HCT116 (cell line): ENCODE measurements at regions not wholly inside any gene's neighbourhood (a gene's known extent, or its start where the extent isn't known, plus 50 kb on each side); places are given as distances from the start of the nearest gene placed in this dataset.

Source experiments
- ATAC-seq: fragments of 200-7000 bp; cut with Tn5 transposase; 2 replicates; pipeline ENCODE4 v1.9.1; 2020; ENCODE audit warnings: mild to moderate bottlenecking, moderate library complexity
- BruUV-seq: library from RNA; stranded (reverse); fragments of 400-500 nt; replicated peaks from 2 replicates; lab custom pipeline; 2021; lab: Mats Ljungman, UMichigan
- CTCF ChIA-PET: fragments of 300-600 bp; sonication (Branson Sonifier 250); formaldehyde crosslinking; loops from one replicate; lab custom pipeline; 2021; ENCODE audit warnings: antibody characterized with exemption; lab: Charles Lee
- POLR2A ChIA-PET: fragments of 300-600, 350-600 bp; sonication (Branson Sonifier 250); formaldehyde crosslinking; loops from one replicate; lab custom pipeline; 2021; ENCODE audit warnings: antibody characterized with exemption; lab: Charles Lee
- RAD21 ChIA-PET, 2 experiments: fragments of 300-600 bp; sonication (Branson Sonifier 250); formaldehyde crosslinking; loops; one replicate each; lab custom pipeline; 2023; ENCODE audit warnings: low total read pairs in 2 of 2; ENCODE audit not compliant: uncharacterized antibody in 2 of 2, unreplicated experiment in 2 of 2, low non-redundant PET in 1 of 2; lab: Charles Lee
- DNase-seq: peaks from one replicate; pipeline ENCODE4 v3.0.0-alpha.2; 2010; ENCODE audit warnings: low read depth, low spot score
- H2AFZ ChIP-seq: fragments of 200-600 bp; shearing (Covaris generic), sonication (generic); 2 replicates; pipeline ENCODE4 v1.6.1; 2017; ENCODE audit warnings: low read depth, mixed run types, mixed read lengths, antibody characterized with exemption, low read length; ENCODE audit not compliant: poor library complexity, severe bottlenecking
- H3K27ac ChIP-seq: 2 replicates; pipeline ENCODE4 v1.5.1; 2012; ENCODE audit warnings: low read depth, low read length
- H3K27me3 ChIP-seq: fragments of 200-600 bp; sonication (generic); 2 replicates; pipeline ENCODE4 v1.6.1; 2016; ENCODE audit warnings: mixed run types, low read length, mixed read lengths; ENCODE audit not compliant: insufficient read depth
- H3K36me3 ChIP-seq, 2 experiments: fragments of 200-500 bp in 1 of 2; fragments of 200-600 bp in 1 of 2; sonication (Bioruptor generic) in 1 of 2; sonication (generic) in 1 of 2; 2 replicates each; pipeline versions ENCODE4 v1.5.1 to v1.6.1; 2014 to 2016; ENCODE audit warnings: low read length in 2 of 2, inconsistent platforms in 1 of 2, mixed read lengths in 1 of 2, mixed run types in 1 of 2; ENCODE audit not compliant: insufficient read depth in 2 of 2, control insufficient read depth in 1 of 2
- H3K4me1 ChIP-seq, 2 experiments: fragments of 200-600 bp in 1 of 2; sonication (generic) in 1 of 2; 2 replicates each; pipeline versions ENCODE4 v1.5.1 to v1.6.1; 2012 to 2017; ENCODE audit warnings: low read length in 2 of 2, inconsistent platforms in 1 of 2, mild to moderate bottlenecking in 1 of 2, mixed read lengths in 1 of 2, mixed run types in 1 of 2, moderate library complexity in 1 of 2; ENCODE audit not compliant: insufficient read depth in 2 of 2, control insufficient read depth in 1 of 2
- H3K4me2 ChIP-seq: fragments of 200-600 bp; sonication (generic); 2 replicates; pipeline ENCODE4 v1.6.1; 2017; ENCODE audit warnings: mixed run types, low read length, mixed read lengths
- H3K4me3 ChIP-seq, 2 experiments: fragments of 200-600 bp in 1 of 2; sonication (generic) in 1 of 2; replicated peaks in 1 of 2; 2 replicates each; pipeline ENCODE4 v1.5.1; 2011 to 2016; ENCODE audit warnings: low read length in 2 of 2, control low read depth in 1 of 2, low read depth in 1 of 2, mild to moderate bottlenecking in 1 of 2, mixed read lengths in 1 of 2, mixed run types in 1 of 2
- H3K79me2 ChIP-seq: fragments of 200-600 bp; sonication (generic); 2 replicates; pipeline ENCODE4 v1.6.1; 2017; ENCODE audit warnings: mild to moderate bottlenecking, mixed run types, low read length, moderate library complexity, mixed read lengths; ENCODE audit not compliant: insufficient read depth
- H3K9ac ChIP-seq: fragments of 200-600 bp; sonication (generic); 2 replicates; pipeline ENCODE4 v1.6.1; 2016; ENCODE audit warnings: low read length, mixed read lengths
- H3K9me2 ChIP-seq: fragments of 200-600 bp; sonication (generic), shearing (Covaris generic); 2 replicates; pipeline ENCODE4 v1.6.1; 2017; ENCODE audit warnings: mixed run types, mild to moderate bottlenecking, moderate library complexity; ENCODE audit not compliant: insufficient read depth
- H3K9me3 ChIP-seq, 2 experiments: fragments of 200-500 bp in 1 of 2; fragments of 200-600 bp in 1 of 2; sonication (Bioruptor generic) in 1 of 2; sonication (generic) in 1 of 2; 2 replicates each; pipeline ENCODE4 v1.6.1; 2014 to 2017; ENCODE audit warnings: low read length in 2 of 2, mixed read lengths in 2 of 2, inconsistent platforms in 1 of 2, low read depth in 1 of 2, mild to moderate bottlenecking in 1 of 2, mixed run types in 1 of 2, moderate library complexity in 1 of 2; ENCODE audit not compliant: control insufficient read depth in 1 of 2, insufficient read depth in 1 of 2
- H4K20me1 ChIP-seq: fragments of 200-600 bp; sonication (generic), shearing (Covaris generic); 2 replicates; pipeline ENCODE4 v1.6.1; 2017; ENCODE audit warnings: mixed run types, mild to moderate bottlenecking, moderate library complexity; ENCODE audit not compliant: insufficient read depth
- CEBPB ChIP-seq: IDR thresholded peaks from 2 replicates; pipeline ENCODE4 v1.6.1; 2012; ENCODE audit warnings: low read depth
- CTCF ChIP-seq, 3 experiments: fragments of 200-600 bp in 1 of 3; sonication (generic) in 1 of 3; IDR thresholded peaks in 2 of 3; conservative IDR thresholded peaks in 1 of 3; 2 replicates each; pipeline ENCODE4 v1.5.1; 2012 to 2017; ENCODE audit warnings: low read depth in 2 of 3, low read length in 2 of 3, antibody characterized with exemption in 1 of 3, borderline replicate concordance in 1 of 3, control low read depth in 1 of 3, mild to moderate bottlenecking in 1 of 3, mixed read lengths in 1 of 3, mixed run types in 1 of 3, moderate library complexity in 1 of 3; ENCODE audit not compliant: insufficient read depth in 1 of 3
- EZH2 ChIP-seq: fragments of 200-600 bp; sonication (generic); IDR thresholded peaks from 2 replicates; pipeline ENCODE4 v1.6.1; 2017; ENCODE audit warnings: antibody characterized with exemption, mixed run types
- EZH2phosphoT487 ChIP-seq: fragments of 200-600 bp; IDR thresholded peaks from 2 replicates; pipeline ENCODE4 v1.6.1; 2018; ENCODE audit warnings: antibody characterized with exemption, borderline replicate concordance
- FOSL1 ChIP-seq: IDR thresholded peaks from 2 replicates; pipeline ENCODE4 v1.6.1; 2012; ENCODE audit warnings: low read depth
- JUND ChIP-seq: IDR thresholded peaks from 2 replicates; pipeline ENCODE4 v1.6.1; 2012
- MAX ChIP-seq: IDR thresholded peaks from 2 replicates; pipeline ENCODE4 v1.6.1; 2012
- POLR2A ChIP-seq: IDR thresholded peaks from 2 replicates; pipeline ENCODE4 v1.7.0; 2011; ENCODE audit warnings: borderline replicate concordance; ENCODE audit not compliant: insufficient read depth, insufficient read length; ENCODE audit errors: extremely low read depth
- POLR2AphosphoS5 ChIP-seq: IDR thresholded peaks from 2 replicates; pipeline ENCODE4 v1.6.1; 2011; ENCODE audit warnings: mild to moderate bottlenecking, low read depth, low read length, moderate library complexity
- SIN3A ChIP-seq: IDR thresholded peaks from 2 replicates; pipeline ENCODE4 v1.6.1; 2012; ENCODE audit warnings: low read depth
- SP1 ChIP-seq: IDR thresholded peaks from 2 replicates; pipeline ENCODE4 v1.6.1; 2012; ENCODE audit warnings: low read depth
- SRF ChIP-seq: IDR thresholded peaks from 2 replicates; pipeline ENCODE4 v1.6.1; 2012; ENCODE audit warnings: low read depth
- ZFX ChIP-seq: fragments of 450-650 bp; IDR thresholded peaks from 2 replicates; pipeline ENCODE4 v1.6.1; 2017
- ZNF274 ChIP-seq: fragments of 200-500 bp; sonication (Bioruptor generic); IDR thresholded peaks from 2 replicates; pipeline ENCODE4 v1.6.1; 2014; ENCODE audit warnings: mild to moderate bottlenecking, low read depth, low read length, inconsistent platforms
- intact Hi-C: fragments of 100-400 bp; cut with micrococcal nuclease; formaldehyde crosslinking; loops from 2 replicates; pipeline ENCODE4 v1.10.0; 2022

- ATAC-seq (no peak), DNase-seq (no peak)
- Histone ChIP-seq H3K4me3 (no peak overlapping the region), H4K20me1 (no peaks in the 10 kb centered on the region), H3K4me1 (peaks cover 22 to 29% of the 10 kb centered on the region in 2 experiments), H3K27me3 (no peaks in the 10 kb centered on the region), H3K9me3 (no peaks in the 10 kb centered on the region), H3K36me3 (no peaks in the 10 kb centered on the region), H2AFZ (no peak overlapping the region), H3K9ac (no peak overlapping the region), H3K27ac (no peak overlapping the region), H3K4me2 (no peak overlapping the region)
- CTCF ChIA-PET = no interaction called here
- BruUV-seq = no TSS peak
- intact Hi-C loops = no loop called here
- RAD21 ChIA-PET = no interaction called here
- TF ChIP-seq JUND = no peak
- no peak for TF ChIP-seq EZH2
- no peak for TF ChIP-seq ZFX
- no peak for TF ChIP-seq SP1
- no peak for TF ChIP-seq FOSL1
- no peak for TF ChIP-seq POLR2AphosphoS5
- no peak for TF ChIP-seq POLR2A
- no peak for TF ChIP-seq EZH2phosphoT487
- TF ChIP-seq MAX = no peak
- no peak for TF ChIP-seq ZNF274
- no peak for TF ChIP-seq SIN3A
- TF ChIP-seq CEBPB = no peak
- TF ChIP-seq SRF = no peak
- no peak for TF ChIP-seq CTCF (IDR thresholded peaks at IDR 0.05 in 2 of 3, conservative IDR thresholded peaks at IDR 0.05 in 1 of 3; ENCODE audit: borderline replicate concordance in 1 of 3, insufficient read depth in 1 of 3, low read depth in 2 of 3, low read length in 2 of 3)
- TF ChIP-seq, all 23 proteins: peak for 0
- Histone ChIP-seq H3K9me2 (no peaks in the 10 kb centered on the region), H3K79me2 (no peaks in the 10 kb centered on the region)
- POLR2A ChIA-PET = no interaction called here
Observed at GRCh38 chr13:33694546-33694945, 123.4 kb upstream of the RFC3 start.
